Mesenteric fat pad (tissue), 1 donor: ENCODE measurements at regions not wholly inside any gene's neighbourhood (a gene's known extent, or its start where the extent isn't known, plus 50 kb on each side); places are given as distances from the start of the nearest gene placed in this dataset.
"Not testable (repeated sequence)": the region's sequence is repeated elsewhere in the genome, so short reads cannot be mapped to it uniquely, and the experiment has no call there.

ENCODE experiments used
- DNase-seq: peaks from one replicate; pipeline ENCODE4 v3.0.0-alpha.2; 2020; ENCODE audit warnings: low spot score
- donor health status: DM: yes; HTN: yes; CAD: no.

DNA sequence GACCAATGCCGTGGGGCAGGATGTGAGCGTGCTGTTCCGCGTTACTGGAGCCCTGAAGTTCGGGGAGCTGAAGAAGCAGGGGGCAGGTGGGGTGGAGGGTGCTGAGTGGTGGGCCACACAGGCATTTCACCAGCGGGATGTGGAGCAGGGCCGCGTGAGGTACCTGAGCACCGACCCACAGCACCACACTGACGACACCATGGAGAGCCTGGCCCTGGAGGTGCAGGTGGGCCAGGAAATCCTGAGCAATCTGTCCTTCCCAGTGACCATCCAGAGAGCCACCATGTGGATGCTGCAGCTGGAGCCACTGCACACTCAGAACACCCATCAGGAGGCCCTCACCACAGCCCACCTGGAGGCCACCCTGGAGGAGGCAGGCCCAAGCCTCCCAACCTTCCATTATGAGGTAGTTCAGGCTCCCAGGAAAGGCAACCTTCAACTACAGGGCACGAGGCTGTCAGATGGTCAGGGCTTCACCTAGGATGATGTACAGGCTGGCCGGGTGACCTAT lies 179.6 kb downstream of the TBC1D2B start:
- no peak for DNase-seq

DNA sequence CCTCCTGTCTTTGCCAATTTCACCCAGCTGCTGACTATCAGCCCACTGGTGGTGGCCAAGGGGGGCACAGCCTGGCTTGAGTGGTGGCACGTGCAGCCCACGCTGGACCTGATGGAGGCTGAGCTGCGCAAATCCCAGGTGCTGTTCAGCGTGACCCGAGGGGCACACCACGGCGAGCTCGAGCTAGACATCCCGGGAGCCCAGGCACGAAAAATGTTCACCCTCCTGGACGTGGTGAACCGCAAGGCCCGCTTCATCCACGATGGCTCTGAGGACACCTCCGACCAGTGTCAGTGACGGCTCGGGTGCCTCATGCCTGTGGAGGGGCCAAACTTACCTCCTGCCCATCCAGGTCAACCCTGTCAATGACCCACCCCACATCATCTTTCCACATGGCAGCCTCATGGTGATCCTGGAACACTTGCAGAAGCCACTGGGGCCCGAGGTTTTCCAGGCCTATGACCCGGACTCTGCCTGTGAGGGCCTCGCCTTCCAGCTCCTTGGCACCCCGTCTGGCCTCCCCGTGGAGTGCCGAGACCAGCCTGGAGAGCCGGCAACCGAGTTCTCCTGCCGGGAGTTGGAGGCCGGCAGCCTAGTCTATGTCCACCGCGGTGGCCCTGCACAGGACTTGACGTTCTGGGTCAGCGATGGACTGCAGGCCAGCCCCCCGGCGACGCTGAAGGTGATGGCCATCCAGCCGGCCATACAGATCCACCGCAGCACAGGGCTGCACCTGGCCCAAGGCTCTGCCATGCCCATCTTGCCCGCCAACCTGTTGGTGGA lies 180.2 kb downstream of the TBC1D2B start:
- DNase-seq, result not testable (repeated sequence)

- not testable (repeated sequence) for DNase-seq
Measured at GRCh38 chr15:77896147-77897112, 181.1 kb downstream of the TBC1D2B start.

- DNase-seq, result no peak
Measured at GRCh38 chr15:77895742-77896141, 181.8 kb downstream of the TBC1D2B start.

- DNase-seq, result not testable (repeated sequence)
Measured at GRCh38 chr15:77895145-77895544, 182.4 kb downstream of the TBC1D2B start.

DNA sequence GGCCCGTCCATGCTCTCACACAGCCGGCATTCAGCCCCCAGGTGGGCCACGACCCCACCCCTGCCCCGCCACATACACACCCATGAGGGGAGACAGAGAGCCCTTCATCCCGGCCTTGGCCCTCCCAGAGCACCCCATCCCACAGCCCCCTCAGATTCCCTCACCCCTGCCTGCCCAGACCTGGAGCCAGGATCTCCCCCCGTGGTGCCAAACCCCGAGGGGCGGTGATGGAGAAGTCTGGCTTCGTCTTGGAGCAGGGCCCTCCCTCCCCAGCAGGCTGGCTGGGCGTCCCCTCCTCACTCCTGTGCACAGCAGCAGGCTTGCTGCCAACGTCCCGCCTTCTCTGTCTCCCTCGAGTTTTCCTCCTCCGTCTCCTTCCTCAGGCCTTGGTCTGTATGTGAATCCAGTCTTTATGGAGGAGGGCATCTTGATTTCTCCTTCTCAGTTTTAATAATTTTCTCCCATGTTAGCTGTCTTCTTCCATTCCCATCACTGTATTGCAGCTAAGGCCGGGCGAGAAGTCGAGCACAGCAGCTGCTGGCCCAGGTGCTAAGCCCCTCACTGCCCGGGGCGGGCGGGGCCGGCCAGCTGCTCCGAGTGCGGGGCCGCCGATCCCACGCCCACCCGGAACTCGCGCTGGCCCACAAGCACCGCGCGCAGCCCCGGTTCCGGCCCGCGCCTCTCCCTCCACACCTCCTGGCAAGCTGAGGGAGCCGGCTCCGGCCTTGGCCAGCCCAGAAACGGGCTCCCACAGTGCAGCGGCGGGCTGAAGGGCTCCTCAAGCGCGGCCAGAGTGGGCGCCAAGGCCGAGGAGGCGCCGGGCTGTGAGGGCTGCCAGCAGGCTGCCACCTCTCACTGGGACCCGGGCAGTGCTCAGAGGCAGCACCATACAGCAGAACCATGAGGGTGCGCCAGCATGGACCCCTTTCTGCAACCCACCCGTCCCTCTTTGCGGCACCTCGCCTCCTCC lies 183.6 kb downstream of the TBC1D2B start:
- DNase-seq, result not testable (repeated sequence)

- DNase-seq, result not testable (repeated sequence)
Measured at GRCh38 chr15:77893246-77893645, 184.3 kb downstream of the TBC1D2B start.

DNA sequence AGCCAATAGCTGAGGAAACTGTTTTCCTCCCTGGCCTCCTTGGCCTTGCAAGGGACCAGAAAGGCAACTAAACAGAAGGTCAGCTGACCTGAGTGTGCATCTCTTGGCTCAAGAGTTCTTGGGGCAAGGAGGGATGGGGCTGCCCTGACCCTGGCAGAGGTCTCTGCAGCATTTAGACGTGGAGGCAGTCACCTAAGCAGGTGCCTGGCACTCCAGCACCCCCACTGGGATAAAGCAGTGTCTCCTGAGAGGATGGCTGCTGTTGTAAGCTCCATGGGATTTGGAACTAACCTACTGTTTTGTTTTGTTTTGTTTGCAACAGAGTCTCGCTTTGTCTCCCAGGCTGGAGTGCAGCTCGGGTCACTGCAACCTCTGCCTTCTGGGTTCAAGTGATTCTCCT lies 185.2 kb downstream of the TBC1D2B start:
- DNase-seq, result no peak

GRCh38 chr15:77891862-77892261 lies 185.6 kb downstream of the TBC1D2B start:
- DNase-seq, result not testable (repeated sequence)

DNA sequence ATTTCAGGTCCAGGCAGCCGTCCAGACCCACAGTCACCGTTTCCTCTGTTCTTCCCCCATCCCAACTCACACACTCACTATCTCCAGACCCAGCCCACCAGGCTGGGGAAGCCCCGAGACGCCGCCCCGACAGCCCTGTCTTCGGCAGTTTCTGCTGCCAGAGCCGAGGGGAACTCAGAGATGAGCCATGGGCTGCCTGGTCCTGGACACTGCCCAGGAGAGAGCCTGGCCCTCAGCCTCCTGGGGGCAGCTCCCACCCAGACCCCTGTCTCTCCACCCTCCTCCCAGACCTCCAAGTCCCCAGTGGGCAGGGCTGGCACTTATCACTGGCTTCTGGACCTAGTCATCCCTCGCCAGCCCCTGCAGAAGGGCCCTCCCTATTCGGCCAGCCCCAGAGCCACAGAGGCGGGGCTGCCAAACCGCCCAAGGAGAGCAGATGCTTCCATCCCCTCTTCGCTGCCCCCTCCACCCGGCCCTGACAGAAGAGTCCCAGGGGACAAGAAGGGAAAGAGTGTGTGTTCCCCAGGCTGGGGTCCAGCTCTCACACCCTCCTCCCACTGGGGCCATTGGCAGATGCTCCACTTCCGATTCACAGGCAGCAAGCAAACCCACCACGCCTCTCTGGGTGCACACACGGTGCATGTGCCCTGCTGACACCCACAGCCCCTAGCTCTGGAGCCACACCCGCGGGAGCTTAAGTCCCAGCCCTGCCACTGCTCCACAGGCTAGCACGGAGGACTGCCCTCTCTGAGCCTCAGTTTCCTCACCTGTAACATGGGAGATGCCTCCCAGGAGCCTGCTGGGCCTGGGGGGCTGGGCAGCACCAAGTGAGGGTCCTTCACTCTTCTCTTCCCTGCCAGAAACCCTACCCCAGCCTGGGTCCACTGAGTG lies 186.4 kb downstream of the TBC1D2B start:
- not testable (repeated sequence) for DNase-seq

DNA sequence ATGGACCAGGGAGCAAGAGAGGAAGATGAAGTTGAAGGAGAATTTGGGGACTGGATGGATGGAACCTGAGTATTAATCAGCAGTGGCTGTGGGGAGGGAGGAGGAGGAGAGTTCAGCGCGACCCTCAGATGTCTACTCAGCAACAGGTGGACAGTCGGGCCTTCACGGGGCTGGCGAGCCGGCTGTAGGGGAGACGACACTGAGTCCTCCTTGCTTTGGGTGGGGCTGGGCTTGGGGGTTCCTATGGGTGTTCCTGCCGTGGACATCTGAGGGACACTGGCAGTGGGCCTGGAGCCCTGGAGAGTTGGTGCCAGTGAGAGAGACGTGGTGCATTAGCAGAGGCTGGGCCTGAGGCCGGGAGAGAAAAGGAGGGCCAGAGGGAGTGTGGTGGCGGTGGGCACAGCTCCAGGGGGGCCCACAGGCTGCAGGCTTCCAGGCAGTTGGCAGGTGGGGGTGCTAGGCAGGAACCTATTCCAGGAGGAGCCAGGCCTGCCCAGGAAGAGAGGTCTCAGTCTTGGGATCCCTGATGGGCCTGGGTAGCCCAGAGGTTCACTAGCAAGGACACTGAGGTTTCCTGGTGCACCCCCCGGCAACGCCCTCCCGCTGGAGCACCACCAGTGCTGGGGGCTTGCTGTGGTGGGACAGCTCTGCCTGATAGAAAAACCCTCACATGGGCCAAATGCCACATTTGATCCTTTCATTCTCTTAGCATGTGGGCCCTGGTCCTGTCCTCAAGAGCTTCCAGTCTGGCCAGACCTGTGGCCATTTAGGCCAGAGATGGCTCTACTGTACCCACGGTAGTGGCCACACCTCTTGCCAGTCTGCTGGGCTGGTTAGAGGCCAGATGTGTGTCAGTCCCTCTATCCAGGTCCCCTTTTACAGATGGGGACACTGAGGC lies 187.4 kb downstream of the TBC1D2B start:
- not testable (repeated sequence) for DNase-seq

- DNase-seq, result no peak
Measured at GRCh38 chr15:77889009-77889806, 188.3 kb downstream of the TBC1D2B start.

DNA sequence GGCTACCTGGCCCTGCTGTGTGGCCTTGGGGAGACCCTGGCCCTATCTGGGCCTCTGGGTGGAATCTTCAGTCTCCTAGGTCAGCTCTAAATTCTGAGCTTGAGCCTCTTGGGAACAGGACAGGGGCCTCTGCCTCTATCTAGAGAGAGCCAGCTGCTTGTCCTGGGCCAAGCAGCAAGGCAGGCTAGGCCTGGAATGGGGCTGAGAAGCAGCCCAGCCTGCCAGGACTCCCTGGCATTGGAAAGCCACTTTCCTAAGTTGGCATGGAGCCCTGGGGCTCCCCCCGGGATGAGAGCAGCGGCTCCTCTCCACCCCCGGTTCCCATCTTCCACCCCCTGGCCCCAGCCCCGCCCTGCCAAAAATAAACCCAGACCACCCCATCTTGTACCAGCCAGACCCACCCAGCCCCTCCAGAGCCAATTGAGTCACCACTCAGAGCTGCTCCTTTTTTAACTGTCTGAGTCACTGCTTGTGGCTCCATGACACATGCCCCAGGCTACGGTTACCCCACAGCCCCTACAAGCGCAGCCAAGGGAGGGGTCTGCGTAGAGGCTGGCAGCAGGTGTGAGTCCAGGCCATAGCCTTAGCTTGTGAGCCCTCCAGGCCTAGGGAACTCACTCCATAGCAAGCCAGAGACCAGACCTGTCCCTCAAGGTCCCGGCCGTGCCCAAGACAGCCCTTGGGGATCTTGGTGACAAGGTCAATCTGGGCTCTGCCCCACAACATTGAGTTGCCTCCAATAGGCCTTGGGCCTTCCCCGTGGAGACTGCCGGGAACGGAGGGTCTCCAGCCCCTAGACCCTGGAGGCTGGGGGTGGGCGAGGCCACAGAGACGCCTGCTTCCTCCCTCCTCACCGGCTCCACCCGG lies 189.7 kb downstream of the TBC1D2B start:
- not testable (repeated sequence) for DNase-seq

GRCh38 chr15:77886805-77887448 lies 190.6 kb downstream of the TBC1D2B start:
- no peak for DNase-seq

GRCh38 chr15:77885877-77886500 lies 191.5 kb downstream of the TBC1D2B start:
- not testable (repeated sequence) for DNase-seq

GRCh38 chr15:77883012-77883411 lies 194.5 kb downstream of the TBC1D2B start:
- DNase-seq, result not testable (repeated sequence)
